CD14-positive monocyte (primary cell): ENCODE measurements at regions not wholly inside any gene's neighbourhood (a gene's known extent, or its start where the extent isn't known, plus 50 kb on each side); places are given as distances from the start of the nearest gene placed in this dataset.

Source experiments
- DNase-seq, 3 donors: peaks; one replicate each; pipeline ENCODE4 v3.0.0-alpha.2; 2011 to 2022
- H2AFZ ChIP-seq: 2 replicates; pipeline ENCODE4 v1.6.0; 2012; ENCODE audit warnings: mild to moderate bottlenecking, low read depth, low read length, inconsistent platforms; ENCODE audit not compliant: insufficient read depth, poor library complexity, severe bottlenecking
- H3K27ac ChIP-seq, 2 donors: 1 replicate in 1 of 2; 2 replicates in 1 of 2; pipeline ENCODE4 v1.5.1; 2012 to 2013; ENCODE audit warnings: low read length in 2 of 2, control low read depth in 1 of 2, inconsistent platforms in 1 of 2, low read depth in 1 of 2, mild to moderate bottlenecking in 1 of 2
- H3K27me3 ChIP-seq, 2 donors: one replicate each; pipeline versions ENCODE4 v1.6.0 to v1.6.1; 2011 to 2013; ENCODE audit warnings: low read length in 2 of 2; ENCODE audit not compliant: control insufficient read depth in 2 of 2, insufficient read depth in 2 of 2
- H3K36me3 ChIP-seq, 2 donors: replicated peaks in 1 of 2; 1 replicate in 1 of 2; 2 replicates in 1 of 2; pipeline versions ENCODE4 v1.5.1 to v1.6.1; 2012 to 2013; ENCODE audit warnings: low read length in 2 of 2, control low read depth in 1 of 2, inconsistent platforms in 1 of 2, mild to moderate bottlenecking in 1 of 2; ENCODE audit not compliant: insufficient read depth in 2 of 2, control insufficient read depth in 1 of 2
- H3K4me1 ChIP-seq, 2 donors: 1 replicate in 1 of 2; 2 replicates in 1 of 2; pipeline versions ENCODE4 v1.5.1 to v1.6.1; 2012 to 2013; ENCODE audit warnings: low read length in 2 of 2, control low read depth in 1 of 2, inconsistent platforms in 1 of 2, mild to moderate bottlenecking in 1 of 2, moderate library complexity in 1 of 2; ENCODE audit not compliant: insufficient read depth in 2 of 2, control insufficient read depth in 1 of 2
- H3K4me2 ChIP-seq: replicated peaks from 2 replicates; pipeline ENCODE3; 2012; ENCODE audit warnings: low read length, moderate library complexity, mild to moderate bottlenecking; ENCODE audit not compliant: poor library complexity, severe bottlenecking; ENCODE audit errors: extremely low read depth
- H3K4me3 ChIP-seq, 3 experiments: fragments of 200-600 bp in 1 of 3; sonication (generic) in 1 of 3; replicated peaks in 1 of 3; 1 replicate in 2 of 3; 2 replicates in 1 of 3; pipeline ENCODE4 v1.5.1; 2011 to 2013; ENCODE audit warnings: low read length in 3 of 3, mild to moderate bottlenecking in 3 of 3, control low read depth in 2 of 3, low read depth in 2 of 3, inconsistent platforms in 1 of 3, moderate library complexity in 1 of 3
- H3K79me2 ChIP-seq: 2 replicates; pipeline ENCODE4 v1.6.0; 2012; ENCODE audit warnings: mild to moderate bottlenecking, control low read depth, inconsistent platforms, low read length, moderate library complexity; ENCODE audit not compliant: insufficient read depth
- H3K9ac ChIP-seq: 2 replicates; pipeline ENCODE4 v1.6.0; 2017; ENCODE audit warnings: low read length, mild to moderate bottlenecking; ENCODE audit not compliant: insufficient read depth, poor library complexity, severe bottlenecking
- H3K9me3 ChIP-seq, 2 donors: replicated peaks in 1 of 2; 1 replicate in 1 of 2; 2 replicates in 1 of 2; pipeline versions ENCODE4 v1.5.1 to v1.6.1; 2012 to 2013; ENCODE audit warnings: low read length in 2 of 2, control low read depth in 1 of 2; ENCODE audit not compliant: control insufficient read depth in 1 of 2, insufficient read depth in 1 of 2
- H4K20me1 ChIP-seq: 2 replicates; pipeline ENCODE4 v1.6.0; 2012; ENCODE audit warnings: mild to moderate bottlenecking, low read length, control low read depth, moderate library complexity; ENCODE audit not compliant: insufficient read depth
- H3K27ac Mint-ChIP-seq, 7 donors: one replicate each; pipeline ENCODE4 v1.8.0; 2020; ENCODE audit warnings: mild to moderate bottlenecking in 7 of 7, mixed read lengths in 7 of 7, moderate library complexity in 6 of 7, inconsistent platforms in 2 of 7
- H3K27me3 Mint-ChIP-seq, 3 donors: one replicate each; pipeline ENCODE4 v1.8.0; 2021 to 2022; ENCODE audit warnings: low read depth in 3 of 3, mild to moderate bottlenecking in 3 of 3, mixed read lengths in 3 of 3, moderate library complexity in 3 of 3, inconsistent platforms in 1 of 3
- H3K36me3 Mint-ChIP-seq, 2 donors: one replicate each; pipeline ENCODE4 v1.8.0; 2020; ENCODE audit warnings: mixed read lengths in 2 of 2, inconsistent platforms in 1 of 2, mild to moderate bottlenecking in 1 of 2
- H3K4me1 Mint-ChIP-seq: one replicate; pipeline ENCODE4 v1.8.0; 2020; ENCODE audit warnings: mild to moderate bottlenecking, mixed read lengths
- H3K4me3 Mint-ChIP-seq, 2 donors: one replicate each; pipeline ENCODE4 v1.8.0; 2020; ENCODE audit warnings: mild to moderate bottlenecking in 2 of 2, mixed read lengths in 2 of 2, moderate library complexity in 1 of 2
- H3K9me3 Mint-ChIP-seq, 7 donors: one replicate each; pipeline ENCODE4 v1.8.0; 2020 to 2022; ENCODE audit warnings: mixed read lengths in 7 of 7, mild to moderate bottlenecking in 6 of 7, moderate library complexity in 6 of 7, inconsistent platforms in 2 of 7
- CTCF ChIP-seq: fragments of 200-600 bp; IDR thresholded peaks from one replicate; pipeline ENCODE4 v1.8.0; 2022; ENCODE audit warnings: antibody characterized with exemption, mild to moderate bottlenecking
- WGBS: methylation state at CpG from one replicate; pipeline ENCODE4 v1.1.5; 2013; ENCODE audit warnings: missing lambda C conversion rate; ENCODE audit not compliant: insufficient coverage; 5-methylcytosine and 5-hydroxymethylcytosine counted together
- intact Hi-C, 2 donors: fragments of 100-400 bp; cut with micrococcal nuclease; formaldehyde crosslinking; loops; one replicate each; pipeline versions ENCODE4 v1.15.0 to v1.15.1; 2023

GRCh38 chr12:25827747-25828146 is 130.7 kb upstream of the RASSF8 start:
- no peak overlapping the region for H3K27ac ChIP-seq
- Mint-ChIP-seq H3K4me3 (no peak overlapping the region), H3K27ac (peak overlapping the region in 1 of 7 donors; percentile 47), H3K4me1 (peaks cover 3% of the 10 kb centered on the region), H3K27me3 (peaks cover 0 to 3% (median 1%) of the 10 kb centered on the region in 3 donors), H3K9me3 (peaks cover 0 to 2% (median 0%) of the 10 kb centered on the region in 7 donors), H3K36me3 (no peaks in the 10 kb centered on the region)
- no peaks in the 10 kb centered on the region for H3K9me3 ChIP-seq
- no peaks in the 10 kb centered on the region for H3K4me1 ChIP-seq
- H3K27me3 ChIP-seq: no peaks in the 10 kb centered on the region
- DNase-seq: no peak
- no peaks in the 10 kb centered on the region for H3K36me3 ChIP-seq
- WGBS: no CpG with 5 or more reads among the region's 3 CpGs
- intact Hi-C loops: no loop called here
- no peaks in the 10 kb centered on the region for H4K20me1 ChIP-seq
- no peak overlapping the region for H3K9ac ChIP-seq
- no peak for TF ChIP-seq CTCF
- no peak overlapping the region for H2AFZ ChIP-seq
- H3K4me2 ChIP-seq: no peak overlapping the region
- no peak overlapping the region for H3K4me3 ChIP-seq
- H3K79me2 ChIP-seq: no peaks in the 10 kb centered on the region

GRCh38 chr12:25828188-25828587 is 130.3 kb upstream of the RASSF8 start:
- WGBS: 100% methylated on average over 2 of the region's 4 CpGs
- H3K4me1 Mint-ChIP-seq: peaks cover 3% of the 10 kb centered on the region
- intact Hi-C loops: no loop called here

More at GRCh38 chr12:25828188-25828587, 130.3 kb upstream of the RASSF8 start:
- H3K27me3 ChIP-seq: no peaks in the 10 kb centered on the region
- no peak overlapping the region for H3K4me3 ChIP-seq
- H3K4me1 ChIP-seq: no peaks in the 10 kb centered on the region
- no peak overlapping the region for H3K27ac Mint-ChIP-seq
- peaks cover 0 to 3% (median 1%) of the 10 kb centered on the region in 3 donors for H3K27me3 Mint-ChIP-seq
- no peak for TF ChIP-seq CTCF
- H3K36me3 ChIP-seq: no peaks in the 10 kb centered on the region
- DNase-seq: no peak
- peaks cover 0 to 2% (median 0%) of the 10 kb centered on the region in 7 donors for H3K9me3 Mint-ChIP-seq
- H3K79me2 ChIP-seq: no peaks in the 10 kb centered on the region
- no peak overlapping the region for H3K4me2 ChIP-seq
- no peaks in the 10 kb centered on the region for H4K20me1 ChIP-seq
- H3K27ac ChIP-seq: no peak overlapping the region
- H2AFZ ChIP-seq: no peak overlapping the region
- no peaks in the 10 kb centered on the region for H3K9me3 ChIP-seq
- H3K9ac ChIP-seq: no peak overlapping the region
- H3K36me3 Mint-ChIP-seq: no peaks in the 10 kb centered on the region
- H3K4me3 Mint-ChIP-seq: no peak overlapping the region
